ENCODE measurements at regions not wholly inside any gene's neighbourhood (a gene's known extent, or its start where the extent isn't known, plus 50 kb on each side); places are given as distances from the start of the nearest gene placed in this dataset.

GRCh38 chr6:155517294-155517693, 61.7 kb upstream of the NOX3 start:
- no peak for DNase-seq (ENCODE audit: low read depth)
- no peak overlapping the region for H3K4me3 ChIP-seq (ENCODE audit: low read depth, low read length)
- no peak for TF ChIP-seq CTCF (IDR thresholded peaks at IDR 0.05; ENCODE audit: insufficient read depth, low read length, poor library complexity, severe bottlenecking)
- no peaks in the 10 kb centered on the region for H3K27me3 ChIP-seq (ENCODE audit: control insufficient read depth, insufficient read depth, low read length)
- H3K36me3 ChIP-seq (ENCODE audit: control insufficient read depth, insufficient read depth, low read length): no peaks in the 10 kb centered on the region

GRCh38 chr6:155510879-155511278, 55.2 kb upstream of the NOX3 start:
- no peak for TF ChIP-seq CTCF (IDR thresholded peaks at IDR 0.05; ENCODE audit: insufficient read depth, low read length, poor library complexity, severe bottlenecking)
- no peaks in the 10 kb centered on the region for H3K36me3 ChIP-seq (ENCODE audit: control insufficient read depth, insufficient read depth, low read length)
- no peaks in the 10 kb centered on the region for H3K27me3 ChIP-seq (ENCODE audit: control insufficient read depth, insufficient read depth, low read length)
- no peak for DNase-seq (ENCODE audit: low read depth)
- H3K4me3 ChIP-seq (ENCODE audit: low read depth, low read length): no peak overlapping the region

GRCh38 chr6:155509743-155510475, 54.3 kb upstream of the NOX3 start:
- TF ChIP-seq CTCF (IDR thresholded peaks at IDR 0.05; ENCODE audit: insufficient read depth, low read length, poor library complexity, severe bottlenecking): no peak
- Histone ChIP-seq H3K36me3 (ENCODE audit: control insufficient read depth, insufficient read depth, low read length) (no peaks in the 10 kb centered on the region), H3K27me3 (ENCODE audit: control insufficient read depth, insufficient read depth, low read length) (no peaks in the 10 kb centered on the region), H3K4me3 (ENCODE audit: low read depth, low read length) (no peak overlapping the region)
- DNase-seq (ENCODE audit: low read depth): no peak

- no peaks in the 10 kb centered on the region for H3K27me3 ChIP-seq (ENCODE audit: control insufficient read depth, insufficient read depth, low read length)
- DNase-seq (ENCODE audit: low read depth): no peak
- H3K36me3 ChIP-seq (ENCODE audit: control insufficient read depth, insufficient read depth, low read length): no peaks in the 10 kb centered on the region
- no peak overlapping the region for H3K4me3 ChIP-seq (ENCODE audit: low read depth, low read length)
- no peak for TF ChIP-seq CTCF (IDR thresholded peaks at IDR 0.05; ENCODE audit: insufficient read depth, low read length, poor library complexity, severe bottlenecking)
These were observed 50.0 kb upstream of the NOX3 start for GRCh38 chr6:155505608-155505989.
